ENCODE measurements at regions not wholly inside any gene's neighbourhood (a gene's known extent, or its start where the extent isn't known, plus 50 kb on each side); places are given as distances from the start of the nearest gene placed in this dataset.

DNA sequence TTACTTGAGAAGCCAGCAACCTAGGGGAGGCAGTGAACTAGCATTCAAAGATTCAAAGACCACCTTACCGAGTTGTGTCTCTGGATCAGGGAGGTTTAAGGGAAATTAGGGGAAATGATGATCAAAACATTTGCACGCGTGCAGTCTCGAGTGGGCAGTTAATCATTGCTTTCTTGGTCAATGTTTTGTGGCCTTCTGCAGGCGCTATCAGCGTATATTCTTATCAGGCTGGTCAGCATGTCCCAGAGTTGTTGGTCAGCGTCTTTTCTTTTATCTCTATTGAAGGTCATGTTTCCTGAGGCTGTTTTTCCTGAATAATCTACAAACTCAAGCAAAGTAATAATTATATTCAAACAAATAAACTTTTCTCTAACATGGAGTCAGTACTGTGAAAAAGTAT lies 84.0 kb upstream of the ZNF81 start:
- TF ChIP-seq, protein P1, sequence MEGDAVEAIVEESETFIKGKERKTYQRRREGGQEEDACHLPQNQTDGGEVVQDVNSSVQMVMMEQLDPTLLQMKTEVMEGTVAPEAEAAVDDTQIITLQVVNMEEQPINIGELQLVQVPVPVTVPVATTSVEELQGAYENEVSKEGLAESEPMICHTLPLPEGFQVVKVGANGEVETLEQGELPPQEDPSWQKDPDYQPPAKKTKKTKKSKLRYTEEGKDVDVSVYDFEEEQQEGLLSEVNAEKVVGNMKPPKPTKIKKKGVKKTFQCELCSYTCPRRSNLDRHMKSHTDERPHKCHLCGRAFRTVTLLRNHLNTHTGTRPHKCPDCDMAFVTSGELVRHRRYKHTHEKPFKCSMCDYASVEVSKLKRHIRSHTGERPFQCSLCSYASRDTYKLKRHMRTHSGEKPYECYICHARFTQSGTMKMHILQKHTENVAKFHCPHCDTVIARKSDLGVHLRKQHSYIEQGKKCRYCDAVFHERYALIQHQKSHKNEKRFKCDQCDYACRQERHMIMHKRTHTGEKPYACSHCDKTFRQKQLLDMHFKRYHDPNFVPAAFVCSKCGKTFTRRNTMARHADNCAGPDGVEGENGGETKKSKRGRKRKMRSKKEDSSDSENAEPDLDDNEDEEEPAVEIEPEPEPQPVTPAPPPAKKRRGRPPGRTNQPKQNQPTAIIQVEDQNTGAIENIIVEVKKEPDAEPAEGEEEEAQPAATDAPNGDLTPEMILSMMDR (conservative IDR thresholded peaks at IDR 0.05) = no peak
- TF ChIP-seq ZFX (IDR thresholded peaks at IDR 0.05) = no peak

Data from C4-2B (cell line).